Panc1 (cell line): ENCODE measurements at regions not wholly inside any gene's neighbourhood (a gene's known extent, or its start where the extent isn't known, plus 50 kb on each side); places are given as distances from the start of the nearest gene placed in this dataset.

Experiments
- POLR2AphosphoS5 ChIP-seq: IDR thresholded peaks from 2 replicates; pipeline ENCODE4 v1.6.1; 2012; ENCODE audit warnings: mild to moderate bottlenecking, low read depth, low read length, moderate library complexity
- TF ChIP-seq, protein P1 (sequence below): fragments of 450-650 bp; IDR thresholded peaks from 2 replicates; pipeline ENCODE4 v1.5.1; 2017; ENCODE audit warnings: mild to moderate bottlenecking
- TF ChIP-seq, protein P2 (sequence below), 2 experiments: IDR thresholded peaks; 2 replicates each; pipeline ENCODE4 v1.6.1; 2011 to 2012; ENCODE audit warnings: low read depth in 2 of 2, control low read depth in 1 of 2, low read length in 1 of 2, mild to moderate bottlenecking in 1 of 2, moderate library complexity in 1 of 2; ENCODE audit not compliant: insufficient read depth in 1 of 2

DNA sequence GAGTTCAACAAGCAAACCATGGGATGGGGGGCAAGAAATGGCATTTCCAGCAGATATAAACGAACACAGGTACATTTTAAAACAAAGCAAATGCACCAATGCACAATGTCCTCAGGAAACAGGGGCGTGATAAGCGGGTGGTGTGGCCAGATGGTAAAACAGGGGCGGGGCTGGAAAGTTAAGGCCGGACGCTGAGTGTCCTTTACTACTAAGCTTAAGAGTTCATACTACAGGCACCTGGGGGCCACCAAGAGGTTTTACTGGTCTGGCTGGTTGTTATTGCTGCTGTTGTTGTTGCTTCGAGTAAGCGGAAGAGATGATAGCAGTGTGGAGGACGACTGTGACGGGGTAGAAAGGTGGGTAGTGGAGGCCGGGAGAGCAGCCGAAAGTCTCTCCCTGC is 99.8 kb downstream of the ATPSCKMT start:
- TF ChIP-seq, protein P1, sequence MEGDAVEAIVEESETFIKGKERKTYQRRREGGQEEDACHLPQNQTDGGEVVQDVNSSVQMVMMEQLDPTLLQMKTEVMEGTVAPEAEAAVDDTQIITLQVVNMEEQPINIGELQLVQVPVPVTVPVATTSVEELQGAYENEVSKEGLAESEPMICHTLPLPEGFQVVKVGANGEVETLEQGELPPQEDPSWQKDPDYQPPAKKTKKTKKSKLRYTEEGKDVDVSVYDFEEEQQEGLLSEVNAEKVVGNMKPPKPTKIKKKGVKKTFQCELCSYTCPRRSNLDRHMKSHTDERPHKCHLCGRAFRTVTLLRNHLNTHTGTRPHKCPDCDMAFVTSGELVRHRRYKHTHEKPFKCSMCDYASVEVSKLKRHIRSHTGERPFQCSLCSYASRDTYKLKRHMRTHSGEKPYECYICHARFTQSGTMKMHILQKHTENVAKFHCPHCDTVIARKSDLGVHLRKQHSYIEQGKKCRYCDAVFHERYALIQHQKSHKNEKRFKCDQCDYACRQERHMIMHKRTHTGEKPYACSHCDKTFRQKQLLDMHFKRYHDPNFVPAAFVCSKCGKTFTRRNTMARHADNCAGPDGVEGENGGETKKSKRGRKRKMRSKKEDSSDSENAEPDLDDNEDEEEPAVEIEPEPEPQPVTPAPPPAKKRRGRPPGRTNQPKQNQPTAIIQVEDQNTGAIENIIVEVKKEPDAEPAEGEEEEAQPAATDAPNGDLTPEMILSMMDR: no peak
- no peak for TF ChIP-seq POLR2AphosphoS5
- TF ChIP-seq, protein P2, sequence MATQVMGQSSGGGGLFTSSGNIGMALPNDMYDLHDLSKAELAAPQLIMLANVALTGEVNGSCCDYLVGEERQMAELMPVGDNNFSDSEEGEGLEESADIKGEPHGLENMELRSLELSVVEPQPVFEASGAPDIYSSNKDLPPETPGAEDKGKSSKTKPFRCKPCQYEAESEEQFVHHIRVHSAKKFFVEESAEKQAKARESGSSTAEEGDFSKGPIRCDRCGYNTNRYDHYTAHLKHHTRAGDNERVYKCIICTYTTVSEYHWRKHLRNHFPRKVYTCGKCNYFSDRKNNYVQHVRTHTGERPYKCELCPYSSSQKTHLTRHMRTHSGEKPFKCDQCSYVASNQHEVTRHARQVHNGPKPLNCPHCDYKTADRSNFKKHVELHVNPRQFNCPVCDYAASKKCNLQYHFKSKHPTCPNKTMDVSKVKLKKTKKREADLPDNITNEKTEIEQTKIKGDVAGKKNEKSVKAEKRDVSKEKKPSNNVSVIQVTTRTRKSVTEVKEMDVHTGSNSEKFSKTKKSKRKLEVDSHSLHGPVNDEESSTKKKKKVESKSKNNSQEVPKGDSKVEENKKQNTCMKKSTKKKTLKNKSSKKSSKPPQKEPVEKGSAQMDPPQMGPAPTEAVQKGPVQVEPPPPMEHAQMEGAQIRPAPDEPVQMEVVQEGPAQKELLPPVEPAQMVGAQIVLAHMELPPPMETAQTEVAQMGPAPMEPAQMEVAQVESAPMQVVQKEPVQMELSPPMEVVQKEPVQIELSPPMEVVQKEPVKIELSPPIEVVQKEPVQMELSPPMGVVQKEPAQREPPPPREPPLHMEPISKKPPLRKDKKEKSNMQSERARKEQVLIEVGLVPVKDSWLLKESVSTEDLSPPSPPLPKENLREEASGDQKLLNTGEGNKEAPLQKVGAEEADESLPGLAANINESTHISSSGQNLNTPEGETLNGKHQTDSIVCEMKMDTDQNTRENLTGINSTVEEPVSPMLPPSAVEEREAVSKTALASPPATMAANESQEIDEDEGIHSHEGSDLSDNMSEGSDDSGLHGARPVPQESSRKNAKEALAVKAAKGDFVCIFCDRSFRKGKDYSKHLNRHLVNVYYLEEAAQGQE (IDR thresholded peaks at IDR 0.05; ENCODE audit: insufficient read depth in 1 of 2, low read depth in 2 of 2, low read length in 1 of 2): no peak
